ENCODE measurements at regions not wholly inside any gene's neighbourhood (a gene's known extent, or its start where the extent isn't known, plus 50 kb on each side); places are given as distances from the start of the nearest gene placed in this dataset.
"Not testable (repeated sequence)": the region's sequence is repeated elsewhere in the genome, so short reads cannot be mapped to it uniquely, and the experiment has no call there.

DNA sequence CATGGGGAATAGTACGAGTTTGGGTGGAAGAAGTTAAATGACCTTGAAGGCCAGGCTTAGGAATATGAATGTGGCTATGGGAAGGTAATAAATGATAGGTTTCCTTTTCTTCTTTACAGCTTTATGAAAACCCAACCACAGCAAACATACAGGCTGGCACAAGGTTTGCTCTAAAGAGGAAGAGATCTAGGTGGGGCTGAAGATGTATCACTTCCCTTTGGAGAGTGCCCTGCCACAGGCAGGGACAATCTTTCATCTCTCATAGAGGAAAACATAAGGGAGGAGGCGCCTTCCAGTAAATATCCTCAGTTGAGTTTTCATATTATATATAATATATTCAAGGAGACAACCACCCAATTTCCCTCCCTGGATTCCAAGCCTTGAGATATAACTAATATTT is 72.9 kb upstream of the FRMD6 start:
- no peak for DNase-seq (ENCODE audit: low spot score)

GRCh38 chr14:51581017-51581881 is 70.5 kb upstream of the FRMD6 start:
- DNase-seq (ENCODE audit: low spot score), result peak; percentile 93

- DNase-seq (ENCODE audit: low spot score), result no peak
Observed at GRCh38 chr14:51582437-51582836, 69.3 kb upstream of the FRMD6 start.

GRCh38 chr14:51585055-51585454 is 66.7 kb upstream of the FRMD6 start:
- DNase-seq (ENCODE audit: low spot score), result no peak

- DNase-seq (ENCODE audit: low spot score), result no peak
Observed at GRCh38 chr14:51592836-51593235, 58.9 kb upstream of the FRMD6 start.

GRCh38 chr14:51593397-51593796 is 58.3 kb upstream of the FRMD6 start:
- DNase-seq (ENCODE audit: low spot score), result peak; percentile 36

GRCh38 chr14:51595881-51596455 is 55.7 kb upstream of the FRMD6 start:
- no peak for DNase-seq (ENCODE audit: low spot score)

GRCh38 chr14:51596488-51597117 is 55.1 kb upstream of the FRMD6 start:
- no peak for DNase-seq (ENCODE audit: low spot score)

GRCh38 chr14:51597261-51598001 is 54.3 kb upstream of the FRMD6 start:
- DNase-seq (ENCODE audit: low spot score), result no peak

GRCh38 chr14:51598924-51599600 is 52.6 kb upstream of the FRMD6 start:
- not testable (repeated sequence) for DNase-seq (ENCODE audit: low spot score)

GRCh38 chr14:51600658-51601057 is 51.1 kb upstream of the FRMD6 start:
- DNase-seq (ENCODE audit: low spot score), result no peak
